Trophoblast cell (in vitro differentiated cells and primary cell): ENCODE measurements at regions not wholly inside any gene's neighbourhood (a gene's known extent, or its start where the extent isn't known, plus 50 kb on each side); places are given as distances from the start of the nearest gene placed in this dataset.

Experiments
- DNase-seq, 2 donors: peaks; one replicate each; pipeline ENCODE4 v3.0.0-alpha.2; 2016
- H2AFZ ChIP-seq: 2 replicates; pipeline ENCODE4 v1.6.1; 2013; ENCODE audit warnings: low read length, moderate library complexity, mild to moderate bottlenecking; ENCODE audit not compliant: insufficient read depth, poor library complexity
- H2AK5ac ChIP-seq: 2 replicates; pipeline ENCODE4 v1.6.1; 2013; ENCODE audit warnings: mild to moderate bottlenecking, low read length
- H2BK120ac ChIP-seq: 2 replicates; pipeline ENCODE4 v1.6.1; 2013; ENCODE audit warnings: low read length, mild to moderate bottlenecking, moderate library complexity; ENCODE audit not compliant: insufficient read depth, poor library complexity
- H2BK12ac ChIP-seq: 2 replicates; pipeline ENCODE4 v1.6.1; 2013; ENCODE audit warnings: mild to moderate bottlenecking, low read length, moderate library complexity
- H2BK5ac ChIP-seq: 2 replicates; pipeline ENCODE4 v1.6.1; 2013; ENCODE audit warnings: low read length, low read depth, moderate library complexity, mild to moderate bottlenecking; ENCODE audit not compliant: poor library complexity
- H3K14ac ChIP-seq: 2 replicates; pipeline ENCODE4 v1.6.1; 2013; ENCODE audit warnings: mild to moderate bottlenecking, low read length
- H3K18ac ChIP-seq: 2 replicates; pipeline ENCODE4 v1.6.1; 2013; ENCODE audit warnings: mild to moderate bottlenecking, low read length
- H3K23ac ChIP-seq: 2 replicates; pipeline ENCODE4 v1.6.1; 2013; ENCODE audit warnings: low read length
- H3K27ac ChIP-seq: 2 replicates; pipeline ENCODE4 v1.5.1; 2013; ENCODE audit warnings: low read depth, mild to moderate bottlenecking, inconsistent platforms, low read length, moderate library complexity
- H3K27me3 ChIP-seq: 2 replicates; pipeline ENCODE4 v1.6.1; 2013; ENCODE audit warnings: inconsistent platforms, mild to moderate bottlenecking, low read length, moderate library complexity; ENCODE audit not compliant: insufficient read depth
- H3K36me3 ChIP-seq, 2 experiments: 1 replicate in 1 of 2; 2 replicates in 1 of 2; pipeline ENCODE4 v1.6.1; 2013; ENCODE audit warnings: low read length in 2 of 2, mild to moderate bottlenecking in 2 of 2, moderate library complexity in 1 of 2; ENCODE audit not compliant: insufficient read depth in 2 of 2, control insufficient read depth in 1 of 2
- H3K4ac ChIP-seq: 2 replicates; pipeline ENCODE4 v1.6.1; 2013; ENCODE audit warnings: low read depth, mild to moderate bottlenecking, low read length, moderate library complexity
- H3K4me1 ChIP-seq, 2 experiments: 1 replicate in 1 of 2; 2 replicates in 1 of 2; pipeline ENCODE4 v1.6.1; 2013; ENCODE audit warnings: low read length in 2 of 2, mild to moderate bottlenecking in 2 of 2, moderate library complexity in 1 of 2; ENCODE audit not compliant: insufficient read depth in 2 of 2, control insufficient read depth in 1 of 2
- H3K4me2 ChIP-seq: 2 replicates; pipeline ENCODE4 v1.6.1; 2013; ENCODE audit warnings: inconsistent platforms, mild to moderate bottlenecking, low read length, moderate library complexity
- H3K4me3 ChIP-seq: 2 replicates; pipeline ENCODE4 v1.5.1; 2013; ENCODE audit warnings: mild to moderate bottlenecking, low read depth, low read length, inconsistent platforms
- H3K79me1 ChIP-seq: one replicate; pipeline ENCODE4 v1.6.1; 2013; ENCODE audit warnings: low read length
- H3K79me2 ChIP-seq: 2 replicates; pipeline ENCODE4 v1.6.1; 2013; ENCODE audit warnings: low read length, mild to moderate bottlenecking; ENCODE audit not compliant: control insufficient read depth, insufficient read depth, poor library complexity
- H3K9ac ChIP-seq: 2 replicates; pipeline ENCODE4 v1.6.1; 2013; ENCODE audit warnings: mild to moderate bottlenecking, low read length
- H3K9me3 ChIP-seq: 2 replicates; pipeline ENCODE4 v1.6.1; 2013; ENCODE audit warnings: low read depth, mild to moderate bottlenecking, control low read depth, inconsistent platforms, low read length; ENCODE audit not compliant: insufficient read depth
- H4K12ac ChIP-seq: 2 replicates; pipeline ENCODE4 v1.6.1; 2013; ENCODE audit warnings: low read depth, mild to moderate bottlenecking, low read length, moderate library complexity
- H4K8ac ChIP-seq: 2 replicates; pipeline ENCODE4 v1.6.1; 2013; ENCODE audit warnings: low read depth, mild to moderate bottlenecking, low read length, moderate library complexity
- H4K91ac ChIP-seq: one replicate; pipeline ENCODE4 v1.6.1; 2013; ENCODE audit warnings: low read depth, mild to moderate bottlenecking, low read length, moderate library complexity
- WGBS: extraction: QIAGEN DNeasy Blood & Tissue Kit; methylation state at CpG from one replicate; pipeline ENCODE4 v1.1.7; 2013; ENCODE audit warnings: missing lambda C conversion rate; ENCODE audit not compliant: insufficient read length, insufficient coverage; ENCODE audit errors: extremely low coverage; 5-methylcytosine and 5-hydroxymethylcytosine counted together

DNA sequence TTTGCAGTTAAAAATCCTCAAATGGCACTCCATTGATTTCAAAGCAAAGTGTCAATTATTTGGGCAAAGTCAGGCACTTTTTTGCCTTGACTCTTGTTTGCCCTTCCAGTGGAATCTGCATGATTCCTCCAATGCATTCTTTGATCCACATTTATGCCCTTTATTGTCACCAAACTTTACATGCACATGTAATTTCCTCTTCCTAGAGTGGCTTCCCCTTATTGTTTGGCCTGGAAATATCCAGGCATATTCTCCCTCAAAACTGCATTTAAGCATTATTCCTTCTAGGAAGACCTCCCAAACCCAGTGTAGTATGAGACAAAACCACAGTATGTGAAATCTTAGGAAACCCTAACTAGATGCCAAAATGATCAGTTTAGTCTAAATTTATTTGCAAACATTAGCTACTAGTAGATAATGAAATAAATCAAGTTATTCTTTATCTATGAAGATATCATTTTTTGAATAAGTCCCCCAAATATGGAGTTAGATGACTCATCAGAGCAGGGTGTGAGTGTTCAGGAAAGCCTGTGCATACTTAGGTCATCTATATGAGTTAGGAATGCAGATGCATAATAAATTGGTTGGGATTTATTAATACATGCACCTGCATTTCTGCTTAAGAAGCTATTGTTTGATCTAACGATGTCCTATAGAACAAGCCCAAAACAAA, 433.3 kb upstream of the TCF4 start:
- WGBS, result no CpG with 5 or more reads among the region's 1 CpG
- no peaks in the 10 kb centered on the region for H3K9me3 ChIP-seq
- no peak overlapping the region for H3K27ac ChIP-seq
- H4K8ac ChIP-seq, result no peak overlapping the region
- H3K27me3 ChIP-seq, result no peaks in the 10 kb centered on the region
- H3K4me1 ChIP-seq, result no peaks in the 10 kb centered on the region
- no peak overlapping the region for H2BK12ac ChIP-seq
- no peak overlapping the region for H2BK120ac ChIP-seq
- H3K36me3 ChIP-seq, result no peaks in the 10 kb centered on the region
- H2AK5ac ChIP-seq, result no peak overlapping the region
- H3K79me1 ChIP-seq, result no peaks in the 10 kb centered on the region
- no peak overlapping the region for H2AFZ ChIP-seq
- H3K79me2 ChIP-seq, result no peaks in the 10 kb centered on the region
- H3K14ac ChIP-seq, result no peak overlapping the region
- no peak overlapping the region for H4K91ac ChIP-seq
- H4K12ac ChIP-seq, result no peak overlapping the region
- no peak overlapping the region for H3K4me2 ChIP-seq
- no peak overlapping the region for H2BK5ac ChIP-seq
- H3K4ac ChIP-seq, result no peak overlapping the region
- no peak overlapping the region for H3K4me3 ChIP-seq
- H3K9ac ChIP-seq, result no peak overlapping the region
- H3K23ac ChIP-seq, result no peak overlapping the region
- DNase-seq, result no peak
- H3K18ac ChIP-seq, result no peak overlapping the region

DNA sequence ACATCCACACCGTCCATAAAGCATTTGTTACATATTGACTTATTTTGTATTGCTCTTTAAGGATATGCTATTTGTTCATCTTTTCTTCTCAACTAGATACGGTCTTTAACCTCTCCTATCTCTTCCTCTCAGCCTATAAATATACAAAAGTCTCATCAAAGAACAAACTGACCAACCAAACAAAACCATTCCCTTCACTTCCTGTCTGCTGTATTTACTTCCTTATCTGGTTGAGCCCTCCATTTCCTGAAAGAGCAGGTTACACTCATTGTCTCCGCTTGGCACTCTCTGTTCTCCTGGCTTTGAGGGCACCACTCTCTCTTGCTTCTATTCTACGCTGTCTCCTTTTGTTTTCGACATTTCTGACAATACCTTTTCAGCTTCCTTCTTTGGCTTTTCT, 431.9 kb upstream of the TCF4 start:
- DNase-seq, result no peak
- Histone ChIP-seq H3K4me1 (no peaks in the 10 kb centered on the region), H2BK120ac (no peak overlapping the region), H3K4ac (no peak overlapping the region), H4K12ac (no peak overlapping the region), H3K14ac (no peak overlapping the region), H3K27me3 (no peaks in the 10 kb centered on the region), H3K18ac (no peak overlapping the region), H3K23ac (no peak overlapping the region), H2AFZ (no peak overlapping the region), H3K79me1 (no peaks in the 10 kb centered on the region), H3K79me2 (no peaks in the 10 kb centered on the region), H2BK5ac (no peak overlapping the region), H3K9me3 (no peaks in the 10 kb centered on the region), H4K91ac (no peak overlapping the region), H3K9ac (no peak overlapping the region), H2BK12ac (no peak overlapping the region), H3K4me3 (no peak overlapping the region), H2AK5ac (no peak overlapping the region), H3K27ac (no peak overlapping the region), H3K36me3 (no peaks in the 10 kb centered on the region), H4K8ac (no peak overlapping the region), H3K4me2 (no peak overlapping the region)
- WGBS, result no CpG with 5 or more reads among the region's 5 CpGs

DNA sequence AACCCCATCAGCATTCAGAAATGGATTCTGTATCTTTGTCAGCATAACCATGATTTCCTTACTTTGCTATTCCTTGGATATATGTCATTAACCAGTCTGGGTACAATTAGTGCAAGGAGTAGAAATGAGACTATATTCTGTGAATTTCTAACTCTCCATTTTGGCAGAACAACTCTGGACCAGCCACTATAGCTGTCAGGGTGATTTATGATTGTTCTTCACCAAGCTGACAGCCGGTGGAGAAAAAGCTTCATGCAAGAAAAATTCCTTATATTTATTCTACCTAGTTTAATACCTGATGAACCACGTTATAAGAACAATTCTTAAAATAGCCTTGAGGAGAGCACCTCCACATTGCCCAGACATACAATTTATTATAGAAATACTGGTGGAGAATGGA, 431.2 kb upstream of the TCF4 start:
- Histone ChIP-seq H4K8ac (no peak overlapping the region), H2BK120ac (no peak overlapping the region), H3K4me2 (no peak overlapping the region), H2AK5ac (no peak overlapping the region), H3K4me1 (no peaks in the 10 kb centered on the region), H4K12ac (no peak overlapping the region), H3K4me3 (no peak overlapping the region), H3K27me3 (no peaks in the 10 kb centered on the region), H4K91ac (no peak overlapping the region), H2BK5ac (no peak overlapping the region), H3K18ac (no peak overlapping the region), H3K23ac (no peak overlapping the region), H3K14ac (no peak overlapping the region), H3K27ac (no peak overlapping the region), H3K79me2 (no peaks in the 10 kb centered on the region), H3K79me1 (no peaks in the 10 kb centered on the region), H2AFZ (no peak overlapping the region), H2BK12ac (no peak overlapping the region), H3K9me3 (no peaks in the 10 kb centered on the region), H3K36me3 (no peaks in the 10 kb centered on the region), H3K9ac (no peak overlapping the region), H3K4ac (no peak overlapping the region)
- no CpG with 5 or more reads among the region's 2 CpGs for WGBS
- DNase-seq, result no peak

DNA sequence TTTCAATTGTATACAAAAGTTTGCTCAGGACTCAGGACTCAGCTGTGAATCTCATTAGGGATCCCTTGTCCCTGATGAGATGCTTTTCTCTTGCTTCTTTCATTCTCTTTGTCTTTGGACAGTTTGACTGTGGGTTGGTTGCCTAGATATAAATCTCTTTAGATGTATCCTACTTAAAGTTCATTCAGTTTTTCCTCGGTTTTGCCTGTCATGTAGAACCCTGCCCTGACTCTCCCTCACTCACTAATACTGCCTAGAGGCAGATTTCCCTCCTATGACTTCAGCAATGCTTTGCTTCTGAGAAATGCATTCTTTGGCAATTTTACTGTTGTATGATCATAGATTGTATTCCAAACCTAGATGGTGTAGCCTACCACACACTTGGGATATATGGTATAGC, 421.4 kb upstream of the TCF4 start:
- no peaks in the 10 kb centered on the region for H3K79me2 ChIP-seq
- H3K14ac ChIP-seq, result no peak overlapping the region
- no peak overlapping the region for H4K8ac ChIP-seq
- no peak overlapping the region for H2BK12ac ChIP-seq
- H4K91ac ChIP-seq, result no peak overlapping the region
- no peak overlapping the region for H3K4me3 ChIP-seq
- H3K36me3 ChIP-seq, result no peaks in the 10 kb centered on the region
- H3K23ac ChIP-seq, result no peak overlapping the region
- H3K9me3 ChIP-seq, result peaks cover 1% of the 10 kb centered on the region
- H4K12ac ChIP-seq, result no peak overlapping the region
- no peaks in the 10 kb centered on the region for H3K4me1 ChIP-seq
- H3K4ac ChIP-seq, result no peak overlapping the region
- peak; percentile 28 to 50 for DNase-seq
- H3K9ac ChIP-seq, result no peak overlapping the region
- H3K79me1 ChIP-seq, result no peaks in the 10 kb centered on the region
- no peak overlapping the region for H3K18ac ChIP-seq
- H2BK5ac ChIP-seq, result no peak overlapping the region
- H2BK120ac ChIP-seq, result no peak overlapping the region
- H3K27me3 ChIP-seq, result no peaks in the 10 kb centered on the region
- H3K4me2 ChIP-seq, result no peak overlapping the region
- no peak overlapping the region for H2AK5ac ChIP-seq
- WGBS, result no CpG with 5 or more reads among the region's 1 CpG
- H2AFZ ChIP-seq, result no peak overlapping the region
- no peak overlapping the region for H3K27ac ChIP-seq
